ENCODE measurements at regions not wholly inside any gene's neighbourhood (a gene's known extent, or its start where the extent isn't known, plus 50 kb on each side); places are given as distances from the start of the nearest gene placed in this dataset.
"Not testable (repeated sequence)": the region's sequence is repeated elsewhere in the genome, so short reads cannot be mapped to it uniquely, and the experiment has no call there.

GRCh38 chr10:42883993-42884983 lies 101.7 kb downstream of the BMS1 start:
- no peak for DNase-seq

- DNase-seq: no peak
Observed at GRCh38 chr10:42885491-42886270, 103.1 kb downstream of the BMS1 start.

- no peak for DNase-seq
Observed at GRCh38 chr10:42887734-42888503, 105.3 kb downstream of the BMS1 start.

GRCh38 chr10:42888504-42889095 lies 106.0 kb downstream of the BMS1 start:
- DNase-seq: no peak

- DNase-seq: no peak
Observed at GRCh38 chr10:42896735-42897134, 114.1 kb downstream of the BMS1 start.

- no peak for DNase-seq
Observed at GRCh38 chr10:42898037-42898960, 115.7 kb downstream of the BMS1 start.

- DNase-seq: no peak
Observed at GRCh38 chr10:42899036-42899435, 116.4 kb downstream of the BMS1 start.

GRCh38 chr10:42900346-42900745 lies 117.8 kb downstream of the BMS1 start:
- not testable (repeated sequence) for DNase-seq

GRCh38 chr10:42911359-42911758 lies 128.8 kb downstream of the BMS1 start:
- no peak for DNase-seq

- no peak for DNase-seq
Observed at GRCh38 chr10:42916974-42917373, 134.4 kb downstream of the BMS1 start.

- peak; percentile 7 for DNase-seq
Observed at GRCh38 chr10:42917821-42918220, 135.2 kb downstream of the BMS1 start.

GRCh38 chr10:42921951-42922350 lies 139.4 kb downstream of the BMS1 start:
- no peak for DNase-seq

- no peak for DNase-seq
Observed at GRCh38 chr10:42924484-42924883, 141.9 kb downstream of the BMS1 start.

- no peak for DNase-seq
Observed at GRCh38 chr10:42926843-42927242, 144.2 kb downstream of the BMS1 start.

GRCh38 chr10:42928064-42928463 lies 145.5 kb downstream of the BMS1 start:
- DNase-seq: no peak

GRCh38 chr10:42929236-42929635 lies 146.6 kb downstream of the BMS1 start:
- DNase-seq: no peak

- no peak for DNase-seq
Observed at GRCh38 chr10:42929993-42930392, 146.9 kb upstream of the RET start.

- DNase-seq: no peak
Observed at GRCh38 chr10:42930516-42931192, 146.2 kb upstream of the RET start.

- DNase-seq: no peak
Observed at GRCh38 chr10:42932116-42932515, 144.8 kb upstream of the RET start.

GRCh38 chr10:42932735-42933447 lies 144.0 kb upstream of the RET start:
- DNase-seq: no peak

Data from GDM1 (cell line).